Gastroesophageal sphincter (tissue), 3 donors: ENCODE measurements at regions not wholly inside any gene's neighbourhood (a gene's known extent, or its start where the extent isn't known, plus 50 kb on each side); places are given as distances from the start of the nearest gene placed in this dataset.

Experiments
- POLR2A ChIP-seq, 2 donors: fragments of 450-650 bp; IDR thresholded peaks; one replicate each; pipeline ENCODE4 v1.6.1; 2017; ENCODE audit warnings: antibody characterized with exemption in 2 of 2, mild to moderate bottlenecking in 2 of 2, moderate library complexity in 1 of 2
- TF ChIP-seq, protein P1 (sequence below), 4 experiments: fragments of 200-600 bp in 2 of 4; fragments of 450-650 bp in 2 of 4; sonication (generic) in 1 of 4; IDR thresholded peaks; one replicate each; pipeline ENCODE4 v1.5.1; 2017 to 2019; ENCODE audit warnings: antibody characterized with exemption in 4 of 4, mild to moderate bottlenecking in 2 of 4, moderate library complexity in 2 of 4

DNA sequence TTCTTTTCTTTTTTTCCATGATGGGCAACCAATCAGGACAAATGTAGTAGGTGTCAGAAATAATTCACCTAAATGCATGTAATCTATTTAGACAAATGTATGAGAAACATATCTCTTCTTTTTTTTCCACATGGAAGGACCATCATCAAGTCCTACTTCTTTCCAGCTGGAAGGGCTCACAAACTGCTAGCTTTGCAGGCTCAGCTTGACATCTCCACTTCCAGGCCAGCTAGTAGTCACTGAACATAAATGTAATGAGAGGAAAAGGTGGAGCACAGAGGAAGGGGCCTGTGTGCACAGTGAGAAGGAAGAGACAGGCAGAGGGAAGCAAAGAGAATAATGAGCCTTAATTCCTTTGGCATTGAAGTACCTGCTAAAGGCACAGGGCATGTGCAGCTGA lies 504.9 kb downstream of the MCTP2 start:
- TF ChIP-seq, protein P1, sequence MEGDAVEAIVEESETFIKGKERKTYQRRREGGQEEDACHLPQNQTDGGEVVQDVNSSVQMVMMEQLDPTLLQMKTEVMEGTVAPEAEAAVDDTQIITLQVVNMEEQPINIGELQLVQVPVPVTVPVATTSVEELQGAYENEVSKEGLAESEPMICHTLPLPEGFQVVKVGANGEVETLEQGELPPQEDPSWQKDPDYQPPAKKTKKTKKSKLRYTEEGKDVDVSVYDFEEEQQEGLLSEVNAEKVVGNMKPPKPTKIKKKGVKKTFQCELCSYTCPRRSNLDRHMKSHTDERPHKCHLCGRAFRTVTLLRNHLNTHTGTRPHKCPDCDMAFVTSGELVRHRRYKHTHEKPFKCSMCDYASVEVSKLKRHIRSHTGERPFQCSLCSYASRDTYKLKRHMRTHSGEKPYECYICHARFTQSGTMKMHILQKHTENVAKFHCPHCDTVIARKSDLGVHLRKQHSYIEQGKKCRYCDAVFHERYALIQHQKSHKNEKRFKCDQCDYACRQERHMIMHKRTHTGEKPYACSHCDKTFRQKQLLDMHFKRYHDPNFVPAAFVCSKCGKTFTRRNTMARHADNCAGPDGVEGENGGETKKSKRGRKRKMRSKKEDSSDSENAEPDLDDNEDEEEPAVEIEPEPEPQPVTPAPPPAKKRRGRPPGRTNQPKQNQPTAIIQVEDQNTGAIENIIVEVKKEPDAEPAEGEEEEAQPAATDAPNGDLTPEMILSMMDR (IDR thresholded peaks at IDR 0.05) = no peak
- TF ChIP-seq POLR2A (IDR thresholded peaks at IDR 0.05) = no peak
